Activated naive CD8-positive, alpha-beta T cell treated with anti-CD3 and anti-CD28 coated beads, Interleukin-2, amount 50 U/mL, for 16 hours (primary cell): ENCODE measurements at regions not wholly inside any gene's neighbourhood (a gene's known extent, or its start where the extent isn't known, plus 50 kb on each side); places are given as distances from the start of the nearest gene placed in this dataset.
"Not testable (repeated sequence)": the region's sequence is repeated elsewhere in the genome, so short reads cannot be mapped to it uniquely, and the experiment has no call there.

Experiments used
- DNase-seq: peaks from one replicate; pipeline ENCODE4 v3.0.0-alpha.2; 2020; ENCODE audit warnings: low read depth, low spot score

GRCh38 chr4:18480928-18481327 is 459.4 kb upstream of the LCORL start:
- DNase-seq: no peak

- no peak for DNase-seq
These were observed 458.8 kb upstream of the LCORL start for GRCh38 chr4:18480342-18480741.

- no peak for DNase-seq
These were observed 458.3 kb upstream of the LCORL start for GRCh38 chr4:18479825-18480224.

GRCh38 chr4:18463987-18464559 is 442.5 kb upstream of the LCORL start:
- no peak for DNase-seq

- DNase-seq: no peak
These were observed 436.9 kb upstream of the LCORL start for GRCh38 chr4:18458465-18458864.

GRCh38 chr4:18454349-18454748 is 432.8 kb upstream of the LCORL start:
- no peak for DNase-seq

- no peak for DNase-seq
These were observed 423.6 kb upstream of the LCORL start for GRCh38 chr4:18445110-18445509.

- no peak for DNase-seq
These were observed 422.7 kb upstream of the LCORL start for GRCh38 chr4:18444206-18444605.

GRCh38 chr4:18442957-18443356 is 421.4 kb upstream of the LCORL start:
- no peak for DNase-seq

- no peak for DNase-seq
These were observed 420.1 kb upstream of the LCORL start for GRCh38 chr4:18441676-18442075.

- no peak for DNase-seq
These were observed 419.6 kb upstream of the LCORL start for GRCh38 chr4:18441203-18441590.

GRCh38 chr4:18440527-18441202 is 419.1 kb upstream of the LCORL start:
- no peak for DNase-seq

GRCh38 chr4:18439311-18439710 is 417.8 kb upstream of the LCORL start:
- DNase-seq: no peak

GRCh38 chr4:18435781-18436180 is 414.2 kb upstream of the LCORL start:
- no peak for DNase-seq

- DNase-seq: no peak
These were observed 401.1 kb upstream of the LCORL start for GRCh38 chr4:18422685-18423084.

- no peak for DNase-seq
These were observed 400.0 kb upstream of the LCORL start for GRCh38 chr4:18421519-18421918.

GRCh38 chr4:18419780-18420179 is 398.2 kb upstream of the LCORL start:
- DNase-seq: no peak

- not testable (repeated sequence) for DNase-seq
These were observed 396.8 kb upstream of the LCORL start for GRCh38 chr4:18418195-18418898.

- not testable (repeated sequence) for DNase-seq
These were observed 396.1 kb upstream of the LCORL start for GRCh38 chr4:18417651-18418050.

- no peak for DNase-seq
These were observed 384.7 kb upstream of the LCORL start for GRCh38 chr4:18406264-18406663.

- DNase-seq: no peak
These were observed 383.5 kb upstream of the LCORL start for GRCh38 chr4:18405054-18405453.

GRCh38 chr4:18404642-18405041 is 383.1 kb upstream of the LCORL start:
- no peak for DNase-seq

- no peak for DNase-seq
These were observed 381.8 kb upstream of the LCORL start for GRCh38 chr4:18403327-18403726.
